ENCODE measurements at regions not wholly inside any gene's neighbourhood (a gene's known extent, or its start where the extent isn't known, plus 50 kb on each side); places are given as distances from the start of the nearest gene placed in this dataset.
A peak's percentile ranks its signal among the peaks of the same experiment; 100 is the strongest.

- no peak for ATAC-seq
Observed at GRCh38 chr2:19479666-19480065, 121.2 kb upstream of the OSR1 start.

- peak; percentile 13 for ATAC-seq
Observed at GRCh38 chr2:19478409-19478808, 120.0 kb upstream of the OSR1 start.

- no peak for ATAC-seq
Observed at GRCh38 chr2:19476327-19476726, 117.9 kb upstream of the OSR1 start.

GRCh38 chr2:19474128-19474527 lies 115.7 kb upstream of the OSR1 start:
- peak; percentile 48 for ATAC-seq

GRCh38 chr2:19473350-19473749 lies 114.9 kb upstream of the OSR1 start:
- no peak for ATAC-seq

GRCh38 chr2:19472391-19472978 lies 114.1 kb upstream of the OSR1 start:
- no peak for ATAC-seq

GRCh38 chr2:19471491-19471890 lies 113.1 kb upstream of the OSR1 start:
- no peak for ATAC-seq

- ATAC-seq: no peak
Observed at GRCh38 chr2:19465978-19466377, 107.6 kb upstream of the OSR1 start.

- no peak for ATAC-seq
Observed at GRCh38 chr2:19462256-19462645, 103.8 kb upstream of the OSR1 start.

GRCh38 chr2:19461504-19462255 lies 103.3 kb upstream of the OSR1 start:
- no peak for ATAC-seq

- ATAC-seq: no peak
Observed at GRCh38 chr2:19460761-19461160, 102.3 kb upstream of the OSR1 start.

GRCh38 chr2:19458427-19459003 lies 100.1 kb upstream of the OSR1 start:
- ATAC-seq: no peak

GRCh38 chr2:19457809-19458208 lies 99.4 kb upstream of the OSR1 start:
- no peak for ATAC-seq

GRCh38 chr2:19456705-19457309 lies 98.4 kb upstream of the OSR1 start:
- no peak for ATAC-seq

- no peak for ATAC-seq
Observed at GRCh38 chr2:19454125-19454524, 95.7 kb upstream of the OSR1 start.

GRCh38 chr2:19442731-19443130 lies 84.3 kb upstream of the OSR1 start:
- ATAC-seq: no peak

- ATAC-seq: no peak
Observed at GRCh38 chr2:19439081-19439480, 80.7 kb upstream of the OSR1 start.

GRCh38 chr2:19435815-19436214 lies 77.4 kb upstream of the OSR1 start:
- ATAC-seq: no peak

GRCh38 chr2:19434413-19434812 lies 76.0 kb upstream of the OSR1 start:
- ATAC-seq: no peak

GRCh38 chr2:19426941-19427340 lies 68.5 kb upstream of the OSR1 start:
- ATAC-seq: no peak

GRCh38 chr2:19426144-19426543 lies 67.7 kb upstream of the OSR1 start:
- no peak for ATAC-seq

GRCh38 chr2:19425419-19425818 lies 67.0 kb upstream of the OSR1 start:
- no peak for ATAC-seq

- no peak for ATAC-seq
Observed at GRCh38 chr2:19419211-19419880, 60.9 kb upstream of the OSR1 start.

Data from esophagus mucosa (tissue), 1 donor.